Nucleus accumbens (tissue), 56 donors: ENCODE measurements at regions not wholly inside any gene's neighbourhood (a gene's known extent, or its start where the extent isn't known, plus 50 kb on each side); places are given as distances from the start of the nearest gene placed in this dataset.

ENCODE experiments used
- DNase-seq, 56 donors: peaks; one replicate each; lab custom pipeline; 2025; lab: John Stamatoyannopoulos, UW

DNA sequence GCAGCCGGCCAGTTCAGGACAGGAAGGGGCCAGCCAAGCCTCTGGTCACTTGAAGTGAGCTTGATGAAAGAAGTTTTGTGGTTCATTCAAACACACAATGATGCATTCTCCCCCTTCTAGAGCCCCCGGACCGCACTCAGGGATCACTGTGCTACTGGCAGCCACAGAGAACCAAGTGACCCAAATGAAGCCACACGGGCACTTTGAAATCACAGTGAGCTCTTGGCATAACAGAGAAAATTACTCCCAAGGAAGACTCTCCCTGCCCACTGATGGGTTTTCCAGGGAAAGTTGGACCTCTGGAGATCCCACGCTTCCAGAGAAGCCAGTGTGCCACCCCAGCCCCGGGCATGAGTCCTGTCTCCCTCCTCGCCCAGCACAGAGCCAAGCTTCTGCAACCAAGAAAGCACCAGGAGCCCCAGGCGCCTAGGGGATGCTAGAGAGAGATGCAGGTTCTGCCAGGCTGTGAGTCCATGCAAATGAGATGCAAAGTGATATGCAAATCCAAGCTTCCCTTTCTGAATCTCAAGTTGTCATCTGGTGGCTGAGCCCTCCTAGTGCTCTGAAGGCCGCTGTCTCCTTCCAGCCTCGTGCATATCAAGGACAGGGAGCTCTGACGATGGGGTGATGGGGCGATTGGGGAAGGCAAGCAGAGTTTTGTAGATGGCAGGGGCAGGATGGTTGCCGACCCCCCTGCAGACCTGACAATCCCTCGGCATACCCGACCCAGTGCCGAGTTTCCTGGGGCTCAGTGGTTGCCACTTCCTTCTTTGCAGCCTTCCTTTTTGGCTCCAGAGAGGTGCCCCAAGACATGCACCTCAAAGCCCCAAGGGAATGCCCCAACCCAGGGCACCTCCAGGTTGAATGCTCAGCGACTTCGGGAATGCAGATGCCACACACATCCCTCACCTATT lies 59.7 kb upstream of the TNRC6C start:
- peak in 2 of 56 donors; percentile 6 to 21 for DNase-seq

DNA sequence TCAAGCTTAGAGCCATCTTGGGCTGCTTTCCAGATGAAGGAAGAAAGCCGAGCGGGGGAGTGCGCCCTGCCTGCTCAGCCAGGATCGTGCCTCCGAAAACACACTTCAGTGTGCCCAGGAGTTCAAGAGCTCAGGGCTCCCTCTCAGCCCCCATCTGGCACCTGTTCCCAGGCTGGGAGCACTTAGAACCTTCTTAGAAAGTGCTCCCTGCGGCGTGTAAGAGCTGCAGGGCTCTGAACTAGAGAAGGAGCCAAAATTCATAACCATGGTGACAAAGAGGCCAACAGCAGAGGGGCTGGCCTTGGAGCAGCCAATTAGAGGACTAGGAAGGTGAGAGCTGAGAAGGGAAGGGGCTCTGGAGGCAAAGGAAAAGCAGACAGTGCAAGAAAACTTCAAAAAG lies 59.0 kb upstream of the TNRC6C start:
- peak in 4 of 56 donors; percentile 9 to 21 (median 14) for DNase-seq

DNA sequence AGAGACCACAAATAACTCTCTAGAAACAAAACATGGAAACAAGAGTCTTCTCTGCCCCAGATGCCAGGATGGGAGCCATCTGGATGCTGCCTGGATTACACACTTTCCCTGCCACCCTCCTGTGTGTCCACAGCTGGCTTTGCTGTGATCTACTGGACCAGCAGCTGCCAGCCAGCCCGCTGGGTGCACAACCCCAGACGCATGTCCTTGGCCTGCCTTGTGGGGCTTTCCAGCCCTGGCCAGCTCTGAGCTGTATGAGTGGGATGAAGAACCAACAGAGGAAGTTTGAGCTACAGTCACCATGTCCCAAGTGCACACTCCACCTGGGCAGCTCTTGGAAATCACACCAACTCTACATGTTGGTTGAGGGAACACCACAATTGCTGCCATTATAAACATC lies 57.0 kb upstream of the TNRC6C start:
- DNase-seq: no peak

DNA sequence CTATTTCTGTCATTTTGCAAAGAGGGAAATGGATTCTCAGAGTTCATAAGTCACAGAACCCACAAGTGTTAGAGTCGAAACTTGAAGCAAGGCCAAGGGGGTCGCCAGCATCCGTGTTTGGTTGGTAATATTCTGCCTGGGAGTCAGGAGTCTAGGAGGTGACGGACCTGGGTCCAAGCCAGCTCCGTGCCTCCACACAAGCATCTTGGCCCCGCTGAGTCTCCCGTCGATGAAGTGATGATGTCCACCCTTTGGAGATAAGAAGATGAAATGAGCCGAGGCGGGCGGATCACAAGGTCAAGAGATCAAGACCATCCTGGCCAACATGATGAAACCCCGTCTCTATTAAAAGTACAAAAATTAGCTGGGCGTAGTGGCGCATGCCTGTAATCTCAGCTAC lies 53.2 kb upstream of the TNRC6C start:
- DNase-seq: no peak

DNA sequence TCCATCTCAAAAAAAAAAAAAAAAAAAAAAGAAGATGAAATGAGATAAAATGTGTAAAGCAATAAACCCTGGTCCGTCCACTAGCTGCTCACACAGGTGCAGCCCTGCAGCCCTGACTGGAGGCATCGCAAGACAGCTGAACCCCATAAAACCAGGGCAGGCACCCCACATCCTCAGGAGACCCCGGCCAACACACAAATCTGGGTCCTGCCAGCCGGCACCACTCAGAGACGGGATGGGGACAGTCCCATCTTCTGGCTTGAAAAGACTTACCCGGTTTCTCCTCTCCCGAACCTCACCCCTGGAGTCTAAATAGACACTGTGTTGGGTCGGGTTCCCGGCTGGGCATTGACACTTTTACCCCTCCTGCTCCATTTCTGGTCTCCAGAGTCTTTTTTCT lies 52.7 kb upstream of the TNRC6C start:
- no peak for DNase-seq

DNA sequence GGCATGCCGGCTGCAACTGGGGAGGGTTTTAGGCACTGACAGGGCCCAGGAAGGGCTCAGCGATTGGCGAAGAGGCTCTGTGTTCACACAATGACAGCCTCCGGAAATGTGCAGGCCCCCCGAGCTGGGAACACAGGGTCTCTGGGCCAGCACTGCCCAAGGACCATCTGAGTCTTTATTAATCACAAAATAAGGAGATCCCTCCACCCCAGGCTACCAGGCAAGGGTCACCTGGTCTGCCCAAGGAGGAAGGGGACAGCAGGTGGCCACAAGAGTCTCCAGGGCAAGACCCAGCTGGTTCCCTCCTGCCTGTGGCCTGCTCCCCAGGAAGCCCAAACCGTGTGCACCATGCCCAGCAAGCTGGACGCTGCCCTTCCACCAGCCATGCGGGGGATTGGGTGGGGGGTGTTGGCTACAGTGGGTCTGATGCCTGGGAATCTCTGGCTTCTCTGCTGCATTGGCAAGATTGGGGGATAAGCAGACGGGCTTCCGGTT lies 52.1 kb upstream of the TNRC6C start:
- no peak for DNase-seq

DNA sequence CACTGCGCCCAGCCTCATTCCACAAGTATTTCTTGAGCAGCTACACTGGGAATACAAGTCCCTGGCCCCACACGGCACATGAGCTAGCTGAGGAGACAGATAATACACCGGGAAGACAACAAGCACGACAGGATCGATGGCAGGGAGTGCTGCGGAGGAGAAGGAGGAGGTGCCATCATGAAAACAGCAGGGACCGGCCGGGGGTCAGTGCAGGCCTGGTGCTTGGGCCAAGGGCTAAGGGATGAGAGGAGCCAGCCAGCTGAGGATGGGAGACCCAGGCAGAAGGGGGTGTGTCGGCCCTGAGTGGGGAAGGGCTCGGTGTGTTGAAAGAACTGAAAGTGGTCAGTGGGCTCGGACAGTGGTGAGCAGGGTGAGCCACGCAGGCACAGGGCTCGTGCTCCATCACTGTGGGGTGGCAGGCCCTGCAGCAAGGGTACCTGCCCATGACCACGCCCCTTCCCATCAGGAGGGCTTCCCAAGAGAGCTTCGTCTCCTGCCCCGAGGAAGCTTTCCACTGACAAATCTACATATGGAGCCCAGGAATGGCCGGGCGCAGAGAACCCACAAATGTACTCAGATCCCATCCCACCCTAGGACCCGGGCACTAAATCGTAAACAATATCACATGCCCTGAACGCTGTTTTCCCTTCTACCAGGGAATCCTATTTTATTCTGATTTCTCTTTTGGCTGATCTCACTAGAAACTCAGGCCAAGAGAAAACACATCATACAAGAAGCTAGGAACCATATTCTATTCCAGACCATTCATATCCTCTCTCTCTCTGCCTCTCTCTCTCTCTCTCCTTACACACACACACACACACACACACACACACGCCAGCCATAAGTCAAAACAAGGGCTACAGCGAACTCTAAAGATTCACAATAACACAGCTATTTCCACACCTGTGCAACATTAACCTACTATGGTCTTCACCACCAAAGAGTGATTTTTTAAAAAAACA lies 50.7 kb upstream of the TNRC6C start:
- DNase-seq: no peak

DNA sequence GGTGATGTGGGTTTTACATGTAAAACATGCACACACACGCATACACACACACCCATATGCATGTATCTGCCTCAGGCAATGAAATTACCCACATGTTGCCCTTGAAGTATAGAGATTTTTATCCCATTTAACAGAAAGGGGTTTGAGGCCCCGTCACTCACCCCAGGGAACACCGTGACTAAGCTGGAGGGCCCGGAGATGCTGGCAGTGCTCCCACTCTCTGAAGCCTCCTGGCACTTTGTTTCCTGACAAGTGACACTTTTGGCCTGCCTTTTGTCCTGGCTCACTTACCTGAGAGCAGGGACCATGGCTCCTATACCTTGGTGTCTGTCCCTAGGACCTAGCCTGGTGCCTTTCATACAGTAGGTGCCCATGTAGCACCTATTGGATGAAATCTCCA lies 50.0 kb upstream of the TNRC6C start:
- no peak for DNase-seq
